Lower lobe of right lung (tissue), 2 donors: ENCODE measurements at regions not wholly inside any gene's neighbourhood (a gene's known extent, or its start where the extent isn't known, plus 50 kb on each side); places are given as distances from the start of the nearest gene placed in this dataset.
A peak's percentile ranks its signal among the peaks of the same experiment; 100 is the strongest.

Experiments used
- ATAC-seq, 2 donors: fragments of 200-7000 bp; cut with Tn5 transposase; one replicate each; pipeline ENCODE4 v1.9.1; 2020 to 2022; ENCODE audit warnings: mild to moderate bottlenecking in 2 of 2, moderate library complexity in 2 of 2
- DNase-seq: peaks from one replicate; pipeline ENCODE4 v3.0.0-alpha.2; 2020
- H3K27ac ChIP-seq: fragments of 200-600 bp; one replicate; pipeline ENCODE4 v1.8.0; 2022
- H3K27me3 ChIP-seq: fragments of 200-600 bp; one replicate; pipeline ENCODE4 v1.8.0; 2022; ENCODE audit warnings: low read depth
- H3K36me3 ChIP-seq: fragments of 200-600 bp; one replicate; pipeline ENCODE4 v1.8.0; 2022; ENCODE audit warnings: mild to moderate bottlenecking
- H3K4me1 ChIP-seq: fragments of 200-600 bp; one replicate; pipeline ENCODE4 v1.8.0; 2022
- H3K4me3 ChIP-seq: fragments of 200-600 bp; one replicate; pipeline ENCODE4 v1.8.0; 2022; ENCODE audit warnings: mild to moderate bottlenecking
- H3K9me3 ChIP-seq: fragments of 200-600 bp; one replicate; pipeline ENCODE4 v1.8.0; 2022
- CTCF ChIP-seq: fragments of 200-600 bp; IDR thresholded peaks from one replicate; pipeline ENCODE4 v1.8.0; 2022; ENCODE audit warnings: antibody characterized with exemption, mild to moderate bottlenecking
- intact Hi-C: fragments of 100-400 bp; cut with DNase I; formaldehyde crosslinking; loops from one replicate; pipeline ENCODE4 v1.11.0; 2022
- donor health status: DM: no; HTN: yes; CAD: no; lungs with severe emphysema.

- TF ChIP-seq CTCF = no peak
- no peaks in the 10 kb centered on the region for H3K9me3 ChIP-seq
- H3K4me3 ChIP-seq = no peak overlapping the region
- no peaks in the 10 kb centered on the region for H3K4me1 ChIP-seq
- no peaks in the 10 kb centered on the region for H3K36me3 ChIP-seq
- H3K27ac ChIP-seq = no peak overlapping the region
- no peaks in the 10 kb centered on the region for H3K27me3 ChIP-seq
- intact Hi-C loops = no loop called here
- DNase-seq (no peak), ATAC-seq (peak in 1 of 2 donors; percentile 34)
These were observed 62.6 kb upstream of the GHITM start for GRCh38 chr10:84076540-84077195.

- no peak for TF ChIP-seq CTCF
- Histone ChIP-seq H3K4me3 (no peak overlapping the region), H3K9me3 (no peaks in the 10 kb centered on the region), H3K4me1 (no peaks in the 10 kb centered on the region), H3K27ac (no peak overlapping the region), H3K36me3 (no peaks in the 10 kb centered on the region), H3K27me3 (no peaks in the 10 kb centered on the region)
- intact Hi-C loops = no loop called here
- ATAC-seq = no peak
- DNase-seq = no peak
These were observed 61.5 kb upstream of the GHITM start for GRCh38 chr10:84077768-84078167.

- no peak for ATAC-seq
- Histone ChIP-seq H3K27ac (no peak overlapping the region), H3K36me3 (no peaks in the 10 kb centered on the region), H3K4me1 (no peaks in the 10 kb centered on the region), H3K27me3 (no peaks in the 10 kb centered on the region), H3K4me3 (no peak overlapping the region), H3K9me3 (no peaks in the 10 kb centered on the region)
- no peak for DNase-seq
- no peak for TF ChIP-seq CTCF
- intact Hi-C loops = no loop called here
These were observed 60.5 kb upstream of the GHITM start for GRCh38 chr10:84078771-84079170.

GRCh38 chr10:84084342-84084741, 55.0 kb upstream of the GHITM start:
- TF ChIP-seq CTCF = no peak
- Histone ChIP-seq H3K36me3 (no peaks in the 10 kb centered on the region), H3K4me1 (no peaks in the 10 kb centered on the region), H3K27ac (no peak overlapping the region), H3K9me3 (no peaks in the 10 kb centered on the region), H3K27me3 (no peaks in the 10 kb centered on the region), H3K4me3 (no peak overlapping the region)
- intact Hi-C loops = no loop called here
- ATAC-seq (no peak), DNase-seq (no peak)

- DNase-seq (no peak), ATAC-seq (no peak)
- Histone ChIP-seq H3K4me3 (no peak overlapping the region), H3K27me3 (no peaks in the 10 kb centered on the region), H3K4me1 (no peaks in the 10 kb centered on the region), H3K27ac (no peak overlapping the region), H3K36me3 (no peaks in the 10 kb centered on the region), H3K9me3 (no peaks in the 10 kb centered on the region)
- intact Hi-C loops = no loop called here
- TF ChIP-seq CTCF = no peak
These were observed 52.1 kb upstream of the GHITM start for GRCh38 chr10:84087202-84087601.
